RKO (cell line): ENCODE measurements at regions not wholly inside any gene's neighbourhood (a gene's known extent, or its start where the extent isn't known, plus 50 kb on each side); places are given as distances from the start of the nearest gene placed in this dataset.
"Not testable (repeated sequence)": the region's sequence is repeated elsewhere in the genome, so short reads cannot be mapped to it uniquely, and the experiment has no call there.

Source experiments
- DNase-seq: peaks from one replicate; pipeline ENCODE4 v3.0.0-alpha.2; 2016; ENCODE audit warnings: low spot score

DNA sequence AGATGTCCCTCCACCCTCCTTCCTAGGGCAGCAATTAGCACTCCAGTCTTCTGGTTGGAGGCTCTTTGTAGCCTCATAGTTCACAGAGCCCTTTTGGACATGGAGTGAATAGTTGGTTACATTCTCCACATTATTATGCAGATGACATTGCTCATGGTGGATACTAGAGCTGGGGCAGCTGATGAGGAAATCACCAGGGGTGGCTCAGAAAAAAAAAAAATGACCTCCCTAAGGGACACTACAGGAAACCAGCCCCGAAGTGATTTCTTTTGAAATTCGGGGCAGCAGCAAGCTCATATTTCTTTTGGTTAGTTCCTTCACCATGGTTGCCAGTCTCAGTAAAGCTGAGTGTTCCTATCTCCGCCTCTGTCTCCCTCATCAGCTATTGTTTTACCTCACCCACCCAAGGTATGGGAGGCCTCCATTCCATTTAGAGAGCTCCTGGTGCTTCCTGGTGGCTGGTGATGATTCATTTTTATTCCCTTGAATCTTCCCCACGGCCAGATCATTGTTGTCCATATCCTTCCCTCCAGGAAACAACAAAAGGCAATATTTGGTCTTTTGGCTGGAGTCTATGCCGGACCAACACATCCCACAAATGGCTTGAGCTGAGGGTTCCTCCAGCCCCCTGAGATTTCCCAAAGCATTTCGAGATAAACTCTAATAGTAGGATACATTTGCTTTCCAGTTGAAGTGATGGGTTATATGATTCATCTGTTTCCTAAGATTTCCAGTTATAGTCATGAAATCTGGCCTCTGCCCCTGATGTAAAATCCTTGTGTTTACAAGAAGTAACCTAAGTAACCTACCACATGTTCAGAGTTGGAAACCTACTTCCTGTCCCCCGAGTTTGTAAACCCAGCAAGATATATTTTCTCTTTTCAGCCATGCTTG lies 56.2 kb upstream of the NID2 start:
- no peak for DNase-seq

- not testable (repeated sequence) for DNase-seq
These were observed 53.3 kb upstream of the NID2 start for GRCh38 chr14:52122163-52122562.

DNA sequence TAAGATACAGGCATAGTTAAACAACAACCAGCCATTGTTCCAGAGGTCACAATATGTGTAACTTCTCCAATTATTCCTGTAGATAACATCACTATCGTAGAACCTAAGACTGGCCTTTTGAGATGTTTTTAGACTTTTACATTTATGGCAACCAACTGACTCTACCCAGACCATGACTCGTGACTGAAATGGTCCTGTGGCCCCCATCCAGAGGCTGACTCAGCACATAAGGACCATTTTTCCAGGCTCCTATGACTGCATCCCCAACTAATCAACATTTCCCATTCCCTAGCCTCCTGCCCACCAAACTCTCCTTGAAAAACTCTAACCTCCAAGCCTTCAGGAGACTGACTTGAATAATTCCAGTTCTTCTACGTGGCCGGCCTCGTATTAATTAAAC lies 52.6 kb upstream of the NID2 start:
- DNase-seq: no peak

DNA sequence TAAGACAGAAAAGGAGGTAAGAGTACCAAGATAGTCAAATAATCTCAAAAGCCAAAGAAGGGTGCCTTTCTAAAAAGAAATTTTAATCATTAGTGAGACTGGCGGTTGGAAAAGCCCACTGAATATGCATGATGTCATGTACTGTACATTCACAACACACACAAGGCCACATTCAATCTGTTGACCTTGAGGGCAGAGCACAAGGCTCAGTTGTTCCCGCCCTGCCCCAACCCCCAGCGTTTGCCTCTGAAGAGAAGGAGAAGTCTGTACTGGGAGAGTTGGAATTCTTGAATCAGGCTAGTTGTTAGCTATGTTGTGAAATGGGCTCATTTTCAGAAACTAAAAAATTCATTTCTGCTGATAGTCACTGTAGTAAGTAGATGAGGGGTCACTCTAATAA lies 50.2 kb upstream of the NID2 start:
- no peak for DNase-seq
